Muscle of leg (tissue), 3 donors: ENCODE measurements at regions not wholly inside any gene's neighbourhood (a gene's known extent, or its start where the extent isn't known, plus 50 kb on each side); places are given as distances from the start of the nearest gene placed in this dataset.
"Not testable (repeated sequence)": the region's sequence is repeated elsewhere in the genome, so short reads cannot be mapped to it uniquely, and the experiment has no call there.

Experiments used
- DNase-seq: peaks from one replicate; pipeline ENCODE4 v3.0.0; 2013
- H3K27ac ChIP-seq: one replicate; pipeline ENCODE4 v1.5.1; 2013; ENCODE audit warnings: mild to moderate bottlenecking, low read length, control low read depth
- H3K27me3 ChIP-seq: one replicate; pipeline ENCODE4 v1.6.1; 2013; ENCODE audit warnings: low read length; ENCODE audit not compliant: control insufficient read depth, insufficient read depth
- H3K36me3 ChIP-seq: one replicate; pipeline ENCODE4 v1.6.1; 2013; ENCODE audit warnings: low read length; ENCODE audit not compliant: control insufficient read depth, insufficient read depth
- H3K4me1 ChIP-seq: one replicate; pipeline ENCODE4 v1.6.1; 2013; ENCODE audit warnings: low read length; ENCODE audit not compliant: control insufficient read depth, insufficient read depth
- H3K4me3 ChIP-seq: one replicate; pipeline ENCODE4 v1.5.1; 2013; ENCODE audit warnings: low read length, control low read depth
- H3K9me3 ChIP-seq: replicated peaks from 2 replicates; pipeline ENCODE4 v1.6.1; 2013; ENCODE audit warnings: low read depth, low read length; ENCODE audit not compliant: control insufficient read depth
- WGBS: methylation state at CpG from one replicate; pipeline ENCODE4 v1.1.5; 2013; ENCODE audit warnings: missing lambda C conversion rate; ENCODE audit not compliant: insufficient coverage; 5-methylcytosine and 5-hydroxymethylcytosine counted together

DNA sequence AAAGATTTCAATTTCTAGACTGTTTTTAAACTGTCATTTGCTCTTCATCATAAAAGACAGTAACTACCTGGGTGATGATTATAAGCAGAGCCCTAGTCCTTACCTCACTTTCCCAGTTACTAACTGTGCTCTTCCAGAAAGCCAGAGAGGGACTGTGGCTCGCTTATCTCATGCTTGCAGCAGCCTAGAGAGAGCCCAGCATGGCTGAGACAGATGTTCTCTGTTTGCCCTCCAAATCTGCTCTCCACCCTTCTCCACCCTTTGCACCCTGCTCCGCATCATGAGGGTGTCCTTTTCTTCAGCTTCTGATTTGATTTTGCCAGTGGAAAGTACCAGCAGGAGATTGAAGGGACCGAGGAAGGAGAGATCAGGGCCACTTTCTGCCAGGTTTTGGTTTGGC lies 61.2 kb upstream of the SELENOP start:
- no peaks in the 10 kb centered on the region for H3K4me1 ChIP-seq
- H3K36me3 ChIP-seq: no peaks in the 10 kb centered on the region
- 91% methylated on average over 3 of the region's 3 CpGs for WGBS
- no peak overlapping the region for H3K4me3 ChIP-seq
- no peaks in the 10 kb centered on the region for H3K9me3 ChIP-seq
- no peak for DNase-seq
- no peak overlapping the region for H3K27ac ChIP-seq
- H3K27me3 ChIP-seq: no peaks in the 10 kb centered on the region

DNA sequence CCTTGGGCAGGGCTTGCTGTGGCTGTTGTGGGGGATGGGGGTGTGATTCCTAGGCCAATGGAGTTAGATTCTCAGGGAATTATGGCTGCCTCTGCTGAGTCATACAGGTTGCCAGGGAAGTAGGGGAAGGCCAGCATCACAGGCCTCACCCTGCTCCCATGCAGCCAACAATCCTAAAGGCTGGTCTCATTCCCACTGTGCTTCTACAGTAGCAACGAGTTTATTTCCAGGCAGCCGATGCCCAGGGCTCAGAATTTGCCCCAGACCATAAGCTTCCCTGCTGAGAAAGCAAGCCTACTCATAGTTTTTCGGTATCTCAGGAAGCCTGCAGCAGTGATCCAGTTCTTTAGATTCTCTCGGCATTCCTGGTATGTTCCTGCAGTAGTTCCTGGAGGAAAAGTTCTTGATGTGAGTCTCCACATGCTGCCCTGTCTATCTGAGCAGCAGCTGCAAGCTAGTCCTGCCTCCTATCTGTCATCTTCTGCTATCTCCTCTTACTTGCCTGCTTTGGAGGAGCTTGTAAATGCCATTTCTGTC lies 59.3 kb upstream of the SELENOP start:
- Histone ChIP-seq H3K27ac (no peak overlapping the region), H3K27me3 (no peaks in the 10 kb centered on the region), H3K4me1 (no peaks in the 10 kb centered on the region), H3K4me3 (no peak overlapping the region), H3K36me3 (no peaks in the 10 kb centered on the region), H3K9me3 (no peaks in the 10 kb centered on the region)
- no peak for DNase-seq
- 86% methylated on average over 4 of the region's 4 CpGs for WGBS

DNA sequence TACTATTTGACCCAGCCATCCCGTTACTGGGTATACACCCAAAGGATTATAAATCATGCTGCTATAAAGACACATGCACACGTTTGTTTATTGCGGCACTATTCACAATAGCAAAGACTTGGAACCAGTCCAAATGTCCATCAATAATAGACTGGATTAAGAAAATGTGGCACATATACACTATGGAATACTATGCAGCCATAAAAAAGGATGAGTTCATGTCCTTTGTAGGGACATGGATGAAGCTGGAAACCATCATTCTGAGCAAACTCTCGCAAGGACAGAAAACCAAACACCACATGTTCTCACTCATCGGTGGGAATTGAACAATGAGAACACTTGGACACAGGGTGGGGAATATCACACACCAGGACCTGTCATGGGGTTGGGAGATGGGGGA lies 56.7 kb upstream of the SELENOP start:
- DNase-seq, H3K9me3 ChIP-seq, H3K27ac ChIP-seq, H3K27me3 ChIP-seq, H3K36me3 ChIP-seq, H3K4me1 ChIP-seq, H3K4me3 ChIP-seq: not testable (repeated sequence)
- WGBS: 100% methylated on average over 1 of the region's 5 CpGs

DNA sequence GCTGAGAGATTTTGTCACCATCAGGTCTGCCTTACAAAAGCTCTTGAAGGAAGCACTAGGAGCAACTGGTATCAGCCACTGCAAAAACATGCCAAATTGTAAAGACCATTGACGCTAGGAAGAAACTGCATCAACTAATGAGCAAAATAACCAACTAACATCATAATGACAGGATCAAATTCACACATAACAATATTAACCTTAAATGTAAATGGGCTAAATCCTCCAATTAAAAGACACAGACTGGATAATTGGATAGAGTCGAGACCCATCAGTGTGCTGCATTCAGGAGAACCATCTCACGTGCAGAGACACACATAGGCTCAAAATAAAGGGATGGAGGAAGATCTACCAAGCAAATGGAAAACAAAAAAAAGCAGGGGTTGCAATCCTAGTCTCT lies 53.1 kb upstream of the SELENOP start:
- WGBS: no CpG with 5 or more reads among the region's 3 CpGs
- not testable (repeated sequence) for H3K36me3 ChIP-seq, H3K27me3 ChIP-seq, H3K9me3 ChIP-seq, H3K4me3 ChIP-seq, H3K27ac ChIP-seq, DNase-seq, H3K4me1 ChIP-seq
